ENCODE measurements at regions not wholly inside any gene's neighbourhood (a gene's known extent, or its start where the extent isn't known, plus 50 kb on each side); places are given as distances from the start of the nearest gene placed in this dataset.

DNA sequence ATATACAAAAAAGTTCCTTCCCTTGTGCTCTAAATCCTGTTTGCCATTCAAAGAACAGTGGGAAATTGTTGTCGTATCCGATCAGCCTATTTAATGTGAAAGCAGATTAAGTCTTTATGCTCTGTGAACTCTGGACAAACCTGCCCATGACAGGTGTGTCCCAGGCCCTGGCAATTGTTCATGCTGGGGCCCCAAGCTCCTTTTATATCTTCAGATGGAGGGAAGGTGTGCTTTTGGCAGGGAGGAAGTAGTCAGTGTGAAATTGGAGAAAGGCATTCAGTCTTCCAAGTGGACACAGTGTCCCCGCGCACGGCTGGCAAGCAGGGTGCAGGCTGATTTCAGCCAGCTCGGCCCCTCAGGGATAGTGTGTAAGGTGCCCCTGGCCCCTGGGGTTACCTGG is 135.1 kb upstream of the F3 start:
- TF ChIP-seq CTCF (optimal IDR thresholded peaks at IDR 0.05 in 1 of 3, IDR thresholded peaks at IDR 0.05 in 1 of 3, conservative IDR thresholded peaks at IDR 0.05 in 1 of 3; ENCODE audit: extremely low read depth in 1 of 3, insufficient read depth in 2 of 3, low read length in 3 of 3) (no peak), EZH2 (IDR thresholded peaks at IDR 0.05; ENCODE audit: low read length) (no peak)
